HG02852 (cell line): ENCODE measurements at regions not wholly inside any gene's neighbourhood (a gene's known extent, or its start where the extent isn't known, plus 50 kb on each side); places are given as distances from the start of the nearest gene placed in this dataset.

Experiments used
- ATAC-seq: cut with Tn5 transposase; IDR thresholded peaks from one replicate; pipeline ENCODE4 v1.9.1; 2021; ENCODE audit warnings: mild to moderate bottlenecking, moderate library complexity; ENCODE audit not compliant: unreplicated experiment

- ATAC-seq, result no peak
Measured at GRCh38 chr11:80593648-80594374, 1153.0 kb upstream of the TENM4 start.

- ATAC-seq, result no peak
Measured at GRCh38 chr11:80592546-80592945, 1151.7 kb upstream of the TENM4 start.

GRCh38 chr11:80587906-80588305, 1147.1 kb upstream of the TENM4 start:
- no peak for ATAC-seq

- ATAC-seq, result no peak
Measured at GRCh38 chr11:80586464-80586863, 1145.6 kb upstream of the TENM4 start.

GRCh38 chr11:80584661-80585060, 1143.8 kb upstream of the TENM4 start:
- ATAC-seq, result no peak

- ATAC-seq, result no peak
Measured at GRCh38 chr11:80569832-80570231, 1129.0 kb upstream of the TENM4 start.

GRCh38 chr11:80565231-80565630, 1124.4 kb upstream of the TENM4 start:
- no peak for ATAC-seq

GRCh38 chr11:80562523-80563125, 1121.8 kb upstream of the TENM4 start:
- ATAC-seq, result no peak

- no peak for ATAC-seq
Measured at GRCh38 chr11:80559942-80560341, 1119.1 kb upstream of the TENM4 start.

GRCh38 chr11:80553565-80553964, 1112.7 kb upstream of the TENM4 start:
- ATAC-seq, result no peak

GRCh38 chr11:80542704-80543103, 1101.9 kb upstream of the TENM4 start:
- ATAC-seq, result no peak

GRCh38 chr11:80538040-80538439, 1097.2 kb upstream of the TENM4 start:
- no peak for ATAC-seq

- no peak for ATAC-seq
Measured at GRCh38 chr11:80533463-80533862, 1092.6 kb upstream of the TENM4 start.

GRCh38 chr11:80532633-80533232, 1091.9 kb upstream of the TENM4 start:
- ATAC-seq, result no peak

- no peak for ATAC-seq
Measured at GRCh38 chr11:80529726-80530125, 1088.9 kb upstream of the TENM4 start.

GRCh38 chr11:80525663-80526405, 1085.0 kb upstream of the TENM4 start:
- no peak for ATAC-seq

- no peak for ATAC-seq
Measured at GRCh38 chr11:80524349-80524748, 1083.5 kb upstream of the TENM4 start.

GRCh38 chr11:80523057-80523456, 1082.2 kb upstream of the TENM4 start:
- ATAC-seq, result no peak

GRCh38 chr11:80521592-80521991, 1080.8 kb upstream of the TENM4 start:
- no peak for ATAC-seq

- no peak for ATAC-seq
Measured at GRCh38 chr11:80520507-80520887, 1079.7 kb upstream of the TENM4 start.

GRCh38 chr11:80519596-80520506, 1079.0 kb upstream of the TENM4 start:
- no peak for ATAC-seq
